Endodermal cell (in vitro differentiated cells): ENCODE measurements at regions not wholly inside any gene's neighbourhood (a gene's known extent, or its start where the extent isn't known, plus 50 kb on each side); places are given as distances from the start of the nearest gene placed in this dataset.

Source experiments
- DNase-seq: peaks from one replicate; pipeline ENCODE4 v3.0.0-alpha.2; 2017
- H3K27ac ChIP-seq: 2 replicates; pipeline ENCODE4 v1.5.1; 2013; ENCODE audit warnings: mild to moderate bottlenecking, low read depth, low read length, moderate library complexity
- H3K27me3 ChIP-seq: 2 replicates; pipeline ENCODE4 v1.6.1; 2013; ENCODE audit warnings: mild to moderate bottlenecking, low read length, moderate library complexity; ENCODE audit not compliant: insufficient read depth, control insufficient read depth, poor library complexity, severe bottlenecking
- H3K36me3 ChIP-seq: 2 replicates; pipeline ENCODE4 v1.7.0; 2013; ENCODE audit warnings: mild to moderate bottlenecking, low read length, moderate library complexity; ENCODE audit not compliant: control insufficient read depth, insufficient read depth
- H3K4me1 ChIP-seq: one replicate; pipeline ENCODE4 v1.7.0; 2013; ENCODE audit warnings: low read length; ENCODE audit not compliant: control insufficient read depth, insufficient read depth
- H3K4me3 ChIP-seq: 2 replicates; pipeline ENCODE4 v1.5.1; 2013; ENCODE audit warnings: mild to moderate bottlenecking, low read length, moderate library complexity
- H3K9ac ChIP-seq: 2 replicates; pipeline ENCODE4 v1.6.1; 2013; ENCODE audit warnings: mild to moderate bottlenecking, low read length, moderate library complexity; ENCODE audit not compliant: poor library complexity, severe bottlenecking; ENCODE audit errors: extremely low read depth
- H3K9me3 ChIP-seq: 2 replicates; pipeline ENCODE4 v1.6.1; 2013; ENCODE audit warnings: mild to moderate bottlenecking, low read length, moderate library complexity; ENCODE audit not compliant: control insufficient read depth
- H3K27ac Mint-ChIP-seq: 2 replicates; pipeline ENCODE4 v1.8.0; 2020; ENCODE audit warnings: mixed read lengths
- H3K27me3 Mint-ChIP-seq: 2 replicates; pipeline ENCODE4 v1.8.0; 2021; ENCODE audit warnings: mild to moderate bottlenecking, mixed read lengths; ENCODE audit not compliant: insufficient read depth
- H3K36me3 Mint-ChIP-seq: 2 replicates; pipeline ENCODE4 v1.8.0; 2020; ENCODE audit warnings: low read depth, mixed read lengths
- H3K4me1 Mint-ChIP-seq: 2 replicates; pipeline ENCODE4 v1.8.0; 2020; ENCODE audit warnings: mixed read lengths
- H3K4me3 Mint-ChIP-seq: 2 replicates; pipeline ENCODE4 v1.8.0; 2020; ENCODE audit warnings: mild to moderate bottlenecking, moderate library complexity, mixed read lengths
- H3K9me3 Mint-ChIP-seq: 2 replicates; pipeline ENCODE4 v1.8.0; 2020; ENCODE audit warnings: mild to moderate bottlenecking, mixed read lengths
- WGBS, 2 experiments: methylation state at CpG; one replicate each; pipeline versions ENCODE4 v1.1.5 to v1.1.7; 2013; ENCODE audit warnings: missing lambda C conversion rate in 2 of 2, mixed read lengths in 1 of 2; ENCODE audit not compliant: insufficient coverage in 1 of 2, insufficient read length in 1 of 2; 5-methylcytosine and 5-hydroxymethylcytosine counted together
- TF ChIP-seq, protein P1 (sequence below): fragments of 200-600 bp; sonication (generic); conservative IDR thresholded peaks from 2 replicates; pipeline ENCODE4 v1.5.0; 2021; ENCODE audit warnings: antibody characterized with exemption, mild to moderate bottlenecking

DNA sequence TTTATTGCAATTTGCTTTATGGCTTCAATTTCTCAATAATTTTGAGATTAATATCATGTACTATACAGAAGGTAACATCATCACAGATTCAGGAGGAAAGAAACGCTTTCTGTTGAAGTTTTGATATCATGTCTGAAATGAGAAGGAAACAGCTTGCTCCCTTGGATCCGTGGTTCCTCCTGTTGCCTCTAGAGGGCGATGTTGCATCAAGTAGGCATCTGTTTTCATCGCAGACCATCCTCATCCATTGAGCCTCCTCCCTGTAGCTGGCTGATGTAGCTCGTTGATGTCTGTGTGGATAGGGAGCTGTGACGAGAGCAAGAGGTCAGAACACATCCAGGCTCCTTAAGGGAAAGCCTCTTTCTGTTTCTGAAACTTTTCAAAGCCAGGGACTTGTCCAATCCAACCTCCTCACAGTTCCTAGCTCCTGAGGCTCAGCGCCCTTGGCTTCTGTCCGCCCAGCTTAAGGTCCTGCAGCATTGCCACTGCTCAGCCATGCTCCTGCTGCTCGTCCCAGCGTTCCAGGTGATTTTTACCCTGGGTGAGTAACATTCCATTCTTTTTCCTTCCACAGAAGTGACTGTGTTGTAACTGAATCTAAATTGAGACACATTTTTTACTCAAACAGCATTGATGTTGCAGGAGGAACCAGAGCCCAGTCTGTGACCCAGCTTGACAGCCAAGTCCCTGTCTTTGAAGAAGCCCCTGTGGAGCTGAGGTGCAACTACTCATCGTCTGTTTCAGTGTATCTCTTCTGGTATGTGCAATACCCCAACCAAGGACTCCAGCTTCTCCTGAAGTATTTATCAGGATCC, 304.8 kb upstream of the OR4E1 start:
- no peaks in the 10 kb centered on the region for H3K4me1 ChIP-seq
- H3K36me3 ChIP-seq: no peaks in the 10 kb centered on the region
- no peak overlapping the region for H3K9ac ChIP-seq
- H3K27me3 ChIP-seq: peaks cover 24% of the 10 kb centered on the region
- Mint-ChIP-seq H3K27me3 (peaks cover 25% of the 10 kb centered on the region), H3K4me1 (no peaks in the 10 kb centered on the region), H3K36me3 (no peaks in the 10 kb centered on the region), H3K27ac (no peak overlapping the region), H3K9me3 (no peaks in the 10 kb centered on the region), H3K4me3 (no peak overlapping the region)
- no peak overlapping the region for H3K27ac ChIP-seq
- H3K9me3 ChIP-seq: no peaks in the 10 kb centered on the region
- WGBS, 2 experiments: 41 to 72% methylated on average over 5 to 11 of the region's 11 CpGs
- peak; percentile 88 for DNase-seq
- TF ChIP-seq, protein P1, sequence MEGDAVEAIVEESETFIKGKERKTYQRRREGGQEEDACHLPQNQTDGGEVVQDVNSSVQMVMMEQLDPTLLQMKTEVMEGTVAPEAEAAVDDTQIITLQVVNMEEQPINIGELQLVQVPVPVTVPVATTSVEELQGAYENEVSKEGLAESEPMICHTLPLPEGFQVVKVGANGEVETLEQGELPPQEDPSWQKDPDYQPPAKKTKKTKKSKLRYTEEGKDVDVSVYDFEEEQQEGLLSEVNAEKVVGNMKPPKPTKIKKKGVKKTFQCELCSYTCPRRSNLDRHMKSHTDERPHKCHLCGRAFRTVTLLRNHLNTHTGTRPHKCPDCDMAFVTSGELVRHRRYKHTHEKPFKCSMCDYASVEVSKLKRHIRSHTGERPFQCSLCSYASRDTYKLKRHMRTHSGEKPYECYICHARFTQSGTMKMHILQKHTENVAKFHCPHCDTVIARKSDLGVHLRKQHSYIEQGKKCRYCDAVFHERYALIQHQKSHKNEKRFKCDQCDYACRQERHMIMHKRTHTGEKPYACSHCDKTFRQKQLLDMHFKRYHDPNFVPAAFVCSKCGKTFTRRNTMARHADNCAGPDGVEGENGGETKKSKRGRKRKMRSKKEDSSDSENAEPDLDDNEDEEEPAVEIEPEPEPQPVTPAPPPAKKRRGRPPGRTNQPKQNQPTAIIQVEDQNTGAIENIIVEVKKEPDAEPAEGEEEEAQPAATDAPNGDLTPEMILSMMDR: peak; percentile 92
- no peak overlapping the region for H3K4me3 ChIP-seq

- H3K27ac ChIP-seq: no peak overlapping the region
- no peak for DNase-seq
- Mint-ChIP-seq H3K36me3 (no peaks in the 10 kb centered on the region), H3K4me3 (no peak overlapping the region), H3K27me3 (peaks cover 60% of the 10 kb centered on the region), H3K27ac (no peak overlapping the region), H3K4me1 (no peaks in the 10 kb centered on the region), H3K9me3 (no peaks in the 10 kb centered on the region)
- H3K4me1 ChIP-seq: no peaks in the 10 kb centered on the region
- H3K9me3 ChIP-seq: no peaks in the 10 kb centered on the region
- H3K27me3 ChIP-seq: peaks cover 24% of the 10 kb centered on the region
- H3K9ac ChIP-seq: no peak overlapping the region
- TF ChIP-seq, protein P1: no peak
- no peaks in the 10 kb centered on the region for H3K36me3 ChIP-seq
- 93 to 100% methylated on average over 2 of the region's 2 CpGs for WGBS, 2 experiments
- H3K4me3 ChIP-seq: no peak overlapping the region
Observed at GRCh38 chr14:21974741-21975140, 301.1 kb upstream of the OR4E1 start.

GRCh38 chr14:21965042-21965441, 291.4 kb upstream of the OR4E1 start:
- WGBS, 2 experiments: 72 to 100% methylated on average over 1 of the region's 1 CpG
- H3K36me3 Mint-ChIP-seq: no peaks in the 10 kb centered on the region

More at GRCh38 chr14:21965042-21965441, 291.4 kb upstream of the OR4E1 start:
- no peak for DNase-seq
- Mint-ChIP-seq H3K27ac (no peak overlapping the region), H3K9me3 (no peaks in the 10 kb centered on the region), H3K4me3 (no peak overlapping the region), H3K27me3 (peaks cover 17% of the 10 kb centered on the region), H3K4me1 (no peaks in the 10 kb centered on the region)
- Histone ChIP-seq H3K27me3 (no peaks in the 10 kb centered on the region), H3K4me1 (no peaks in the 10 kb centered on the region), H3K9me3 (no peaks in the 10 kb centered on the region), H3K36me3 (no peaks in the 10 kb centered on the region), H3K27ac (no peak overlapping the region), H3K4me3 (no peak overlapping the region), H3K9ac (no peak overlapping the region)
- TF ChIP-seq, protein P1: no peak
